CD4-positive, alpha-beta T cell treated with Interferon alpha-2 for 1 hour (primary cell): ENCODE measurements at regions not wholly inside any gene's neighbourhood (a gene's known extent, or its start where the extent isn't known, plus 50 kb on each side); places are given as distances from the start of the nearest gene placed in this dataset.

Experiments used
- DNase-seq, 2 donors: peaks; one replicate each; pipeline ENCODE4 v3.0.0-alpha.2; 2020 to 2022

DNA sequence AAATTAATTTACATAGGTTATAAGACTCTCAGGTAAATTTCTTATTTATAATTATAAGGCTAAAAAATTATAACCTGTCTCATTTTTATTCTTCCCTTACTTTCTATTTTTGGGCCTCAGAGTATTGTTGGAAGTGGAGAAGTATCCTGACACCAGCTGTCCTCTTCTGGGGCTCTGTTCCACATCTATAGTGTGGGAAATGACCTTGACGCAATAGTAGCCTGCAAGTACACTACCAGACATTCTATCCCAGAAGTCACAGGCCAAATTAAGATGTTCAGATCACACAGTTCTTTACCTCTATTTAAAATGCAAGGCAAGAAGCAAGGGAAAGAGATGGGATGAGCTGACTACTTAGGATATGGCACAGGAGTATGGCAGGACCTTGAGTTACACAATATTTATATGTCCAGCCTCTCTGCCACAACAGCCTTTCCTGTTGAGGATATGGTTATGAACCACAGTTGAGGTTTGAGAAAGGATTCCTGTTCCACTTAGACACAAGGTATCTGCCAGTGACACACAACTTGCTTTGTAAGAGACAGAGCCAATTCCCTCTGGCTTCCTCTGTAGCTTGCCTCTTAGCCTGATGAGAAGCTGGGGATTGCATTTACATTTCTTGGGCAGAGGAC lies 158.0 kb upstream of the IL12A start:
- DNase-seq: no peak

DNA sequence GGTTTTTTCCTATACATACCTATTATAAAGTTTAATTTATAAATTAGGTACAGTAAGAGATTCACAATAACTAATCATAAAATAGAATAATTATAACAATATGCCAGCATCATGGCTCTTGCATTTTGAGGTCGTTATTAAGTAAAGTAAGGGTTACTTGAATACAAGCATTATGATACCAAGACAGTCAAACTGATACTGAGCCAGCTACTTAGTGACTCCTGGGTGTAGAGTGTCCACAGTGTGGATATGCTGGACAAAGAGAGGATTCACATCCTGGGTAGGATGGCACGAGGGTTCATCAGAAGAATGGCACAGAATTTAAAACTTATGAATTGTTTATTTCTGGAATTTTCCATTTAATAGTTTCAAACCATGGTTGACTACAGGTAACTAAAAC lies 157.2 kb upstream of the IL12A start:
- DNase-seq: no peak

DNA sequence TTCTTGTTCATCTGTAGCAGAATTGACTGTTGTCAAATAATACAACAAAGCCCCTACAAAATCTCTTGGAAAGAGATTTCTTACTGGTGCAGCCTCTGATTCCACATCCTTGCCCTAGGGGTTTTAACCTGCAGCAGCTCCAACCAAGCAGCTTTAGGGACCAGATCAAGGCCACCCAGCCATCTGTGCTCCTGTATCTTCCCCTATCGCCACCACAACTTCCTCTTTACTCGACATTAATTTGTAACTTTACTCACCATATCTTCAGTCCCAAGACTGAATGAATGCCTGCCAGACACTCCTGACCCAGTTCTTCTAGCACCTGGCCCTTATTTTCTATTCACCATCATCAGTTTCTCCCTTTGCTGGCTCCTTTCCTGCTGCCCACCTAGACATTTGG lies 156.6 kb upstream of the IL12A start:
- no peak for DNase-seq

DNA sequence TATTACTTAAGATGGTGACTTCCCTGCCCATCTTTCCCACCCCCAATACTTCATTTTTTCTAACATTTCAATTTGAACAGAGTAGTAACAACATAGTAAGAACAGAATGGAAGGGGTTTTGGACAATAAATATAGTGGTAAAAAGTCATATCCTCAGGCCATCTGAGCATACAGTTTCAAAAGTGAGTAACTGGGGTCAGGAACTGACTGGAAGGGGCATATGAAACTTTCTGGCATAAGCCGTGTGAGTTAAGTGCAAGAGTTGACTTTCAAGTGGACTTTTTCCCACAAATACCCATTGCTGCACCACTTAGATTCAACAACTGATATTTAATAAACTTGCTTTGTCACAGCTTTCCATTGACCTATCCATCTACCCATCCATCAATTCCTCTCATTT lies 153.5 kb upstream of the IL12A start:
- DNase-seq: no peak

DNA sequence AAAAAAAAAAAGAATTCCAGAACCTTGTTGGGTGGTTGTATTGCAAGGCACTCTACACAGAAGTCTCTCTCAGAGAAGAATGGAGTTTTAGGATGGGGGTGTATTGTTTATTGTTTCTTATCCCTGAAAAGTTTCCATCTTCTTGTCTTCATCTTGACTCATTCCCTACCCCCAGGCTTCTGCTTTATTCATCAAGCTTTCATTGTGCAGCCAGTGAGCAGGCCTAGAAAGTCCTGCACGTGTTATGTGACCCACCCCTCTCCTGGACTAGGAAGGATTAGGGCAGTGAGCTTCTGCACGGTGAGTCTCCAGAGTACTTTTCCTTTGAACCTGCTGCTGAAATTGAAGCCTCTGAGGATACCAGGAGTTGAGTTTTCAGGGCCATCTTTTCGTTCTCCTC lies 150.9 kb upstream of the IL12A start:
- DNase-seq: no peak

DNA sequence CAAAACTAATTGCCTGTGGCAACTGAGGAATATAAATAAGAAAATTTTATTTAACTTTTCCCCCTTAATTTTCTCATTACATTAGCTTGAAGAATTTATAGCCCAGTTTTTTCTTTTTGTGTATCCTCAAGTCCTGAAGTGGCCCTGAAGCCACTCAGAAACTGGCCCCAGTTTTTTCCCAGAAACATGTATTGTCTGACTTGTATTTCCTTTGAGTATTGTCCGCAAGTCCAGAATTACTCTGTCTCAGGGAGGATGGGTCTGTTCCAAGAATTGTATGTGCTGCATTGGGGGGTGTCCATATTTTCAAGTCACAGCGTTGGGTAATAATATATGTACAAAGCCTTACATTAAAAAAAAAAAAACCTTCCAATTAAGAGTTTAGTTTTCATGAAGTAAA lies 149.7 kb upstream of the IL12A start:
- no peak for DNase-seq

DNA sequence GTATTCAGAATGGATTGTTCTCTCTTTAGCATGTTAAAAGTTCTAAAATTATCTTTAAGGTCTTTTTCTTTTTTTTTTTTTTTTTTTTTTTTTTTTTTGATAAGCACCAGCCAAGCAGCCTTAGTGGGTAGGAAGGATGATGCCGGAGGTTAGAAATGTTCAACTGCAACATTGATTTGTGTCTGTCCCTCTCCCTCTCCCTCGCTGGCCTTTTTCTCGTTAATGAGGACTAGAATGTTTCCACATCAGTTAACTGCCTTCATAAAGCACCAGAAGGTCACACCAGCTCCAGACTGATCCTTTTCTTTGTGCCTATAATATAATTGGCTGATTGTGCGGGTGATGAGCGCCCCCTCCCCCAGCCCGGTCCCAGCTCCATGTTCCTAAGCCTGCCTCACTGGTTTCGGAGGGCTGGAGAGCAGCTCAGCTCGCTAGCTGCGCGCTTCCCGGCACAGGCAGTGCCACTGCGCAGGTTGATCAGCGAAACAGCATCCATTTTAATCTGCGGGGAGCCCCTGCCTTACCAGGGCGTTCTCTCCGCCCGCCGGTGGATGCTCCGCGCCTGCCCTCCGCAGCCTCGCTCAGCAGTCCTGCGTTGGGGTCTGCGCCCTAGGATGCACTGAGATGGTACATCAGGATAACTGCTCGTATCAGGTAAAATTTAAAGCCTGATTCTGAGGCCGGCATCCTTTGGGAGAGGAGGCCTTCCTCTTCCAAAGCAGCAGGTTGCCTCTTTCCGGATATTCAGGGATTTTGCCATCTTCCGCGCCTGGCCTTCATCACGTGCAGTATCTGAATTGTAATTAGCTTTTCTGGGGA lies 148.9 kb upstream of the IL12A start, which contains the start of gene SCHIP1:
SCHIP1 (plus strand) TSS at position 301 of the 819 bp plus-strand sequence.
- no peak for DNase-seq

DNA sequence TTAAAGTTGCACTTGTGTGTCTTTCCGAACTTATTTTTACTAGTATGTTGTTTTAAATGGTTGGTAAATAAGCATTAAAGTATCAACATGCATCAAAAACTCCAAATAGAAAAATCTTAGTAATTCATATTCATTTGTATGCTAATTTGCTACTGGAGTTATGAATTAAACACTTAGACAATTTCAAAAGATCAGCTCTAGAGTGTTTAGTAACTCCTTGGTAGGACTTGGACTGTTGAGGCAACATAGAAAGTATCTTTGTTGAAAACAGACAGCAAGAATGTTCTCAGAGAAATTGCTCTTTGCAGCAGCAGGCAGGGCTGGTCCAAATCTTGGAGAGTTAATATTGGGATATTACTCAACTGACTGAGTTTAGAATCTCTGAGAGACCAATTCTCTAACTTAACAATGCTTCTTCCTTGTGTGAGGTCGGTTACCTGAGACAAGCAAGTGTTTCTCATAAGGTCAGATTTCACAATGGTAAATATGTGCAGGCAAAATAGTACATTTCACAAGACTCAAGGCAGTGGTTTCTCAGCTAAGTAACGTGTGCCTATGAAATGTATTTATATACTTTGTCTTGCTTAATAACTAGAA lies 147.8 kb upstream of the IL12A start:
- no peak for DNase-seq

DNA sequence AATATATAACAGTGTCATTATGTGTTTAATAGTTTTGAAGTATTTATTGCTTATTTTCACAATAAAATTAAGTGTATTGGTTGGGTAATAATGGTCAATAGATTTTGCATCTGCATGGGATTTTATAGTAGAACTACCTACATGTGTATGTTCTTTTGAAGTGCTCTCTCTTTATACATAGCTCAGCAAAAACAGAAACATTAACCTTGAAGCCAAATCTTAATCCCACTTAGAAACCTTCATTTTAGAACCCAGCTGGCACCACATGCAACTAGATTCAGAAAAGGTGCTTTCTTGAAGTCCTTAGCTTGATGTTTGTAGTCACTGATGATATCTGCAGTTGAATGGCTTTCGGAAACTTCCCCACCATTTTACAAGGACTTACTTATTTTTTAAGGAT lies 146.9 kb upstream of the IL12A start:
- no peak for DNase-seq

DNA sequence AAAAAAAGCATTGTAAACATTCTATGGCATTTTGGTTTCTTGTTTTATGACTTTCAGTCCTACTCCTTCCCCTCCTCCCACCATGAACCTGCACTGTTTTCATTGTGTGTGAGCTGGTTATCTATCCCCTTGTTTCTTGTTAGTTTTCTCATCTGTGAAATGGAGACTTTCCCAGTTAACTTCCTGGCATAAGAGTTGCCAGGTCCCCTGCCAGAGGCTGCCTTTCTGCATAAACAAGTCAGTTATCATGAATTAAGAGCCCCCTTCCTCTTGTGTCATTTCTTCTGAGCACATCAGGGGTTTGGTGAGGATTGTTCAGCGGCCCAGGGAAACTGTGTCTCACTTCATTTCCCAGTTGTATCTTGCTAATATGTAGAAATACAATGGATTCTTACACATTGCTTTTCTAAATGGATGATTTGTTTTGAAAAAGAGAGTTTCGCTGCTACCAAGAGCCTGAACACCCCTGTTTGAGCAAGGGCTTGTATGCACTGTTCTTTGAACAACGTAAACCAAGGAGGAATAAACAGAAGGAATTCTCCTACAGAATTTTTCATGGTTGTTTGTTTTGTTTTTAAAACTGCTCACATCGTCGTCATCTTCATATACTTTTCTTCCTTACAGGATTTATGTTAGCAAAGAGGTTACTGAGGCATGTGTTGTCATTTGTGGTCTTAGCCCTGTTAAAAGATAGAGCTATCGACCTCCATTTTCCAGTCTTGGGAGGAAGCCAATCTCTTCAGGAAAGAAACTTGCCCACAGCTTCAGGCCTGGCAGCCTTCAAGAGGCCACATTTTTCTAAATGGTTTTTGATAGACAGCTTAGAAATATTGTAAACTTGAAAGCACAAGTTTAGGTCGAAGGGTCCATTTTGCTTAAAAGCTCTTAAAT lies 144.6 kb upstream of the IL12A start:
- no peak for DNase-seq

DNA sequence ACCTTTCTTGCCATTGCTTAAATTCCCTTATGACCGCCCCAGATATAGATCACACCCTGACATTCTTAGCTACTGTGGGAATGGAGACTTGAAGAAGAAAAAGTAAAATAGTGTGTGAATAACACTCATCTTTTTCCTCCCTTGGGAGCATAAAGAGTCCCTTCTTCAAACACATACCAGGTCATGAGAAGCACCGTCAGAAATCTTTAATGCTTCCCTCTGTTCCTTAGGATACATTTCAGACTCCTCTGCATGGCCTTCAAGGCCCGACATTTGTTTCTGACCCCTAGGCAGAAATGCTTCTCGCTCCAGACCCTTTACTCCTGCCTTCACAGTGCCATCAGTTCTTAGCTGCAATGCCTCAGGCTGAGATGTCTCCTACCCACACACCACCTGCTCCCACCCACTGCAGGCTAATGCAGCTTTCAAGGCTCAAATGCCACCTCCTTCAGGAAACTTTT lies 143.8 kb upstream of the IL12A start:
- DNase-seq: no peak

DNA sequence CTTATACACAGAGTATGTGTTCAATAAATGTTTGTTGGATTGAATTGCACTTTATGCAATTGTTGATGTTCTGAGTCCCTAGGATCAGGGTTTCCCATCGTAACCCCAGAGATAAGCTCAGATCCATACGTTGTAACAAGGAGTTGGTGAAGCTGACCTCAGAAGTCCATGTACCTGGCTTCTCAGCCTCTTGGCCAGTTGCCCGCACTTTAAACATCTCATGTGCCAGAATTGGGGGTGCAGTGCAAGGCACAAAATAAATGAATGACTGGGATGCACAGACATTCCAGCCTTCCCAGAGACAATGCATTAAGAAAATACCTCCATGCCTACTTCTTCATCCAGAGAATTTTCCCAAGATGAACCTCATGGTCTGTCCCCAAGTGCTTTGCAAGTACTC lies 142.9 kb upstream of the IL12A start:
- no peak for DNase-seq

DNA sequence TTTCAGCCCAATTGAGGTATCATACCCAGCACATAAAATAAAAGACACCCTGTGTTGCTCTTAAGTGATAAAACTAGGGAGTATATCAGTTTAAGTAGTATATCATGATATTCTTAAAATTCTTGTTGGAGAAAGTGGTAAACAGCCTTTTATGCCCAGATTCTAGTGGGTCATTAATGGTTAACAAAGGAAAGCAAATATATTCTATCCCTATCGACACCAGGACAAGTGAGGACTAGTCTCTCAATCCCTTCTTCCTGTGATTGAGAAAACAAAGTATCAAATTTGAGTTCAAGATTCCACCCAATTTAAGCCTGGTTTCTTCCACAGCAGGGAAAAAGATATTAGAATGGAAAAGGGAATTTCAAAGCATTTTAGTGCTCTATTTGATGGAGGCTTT lies 142.4 kb upstream of the IL12A start:
- no peak for DNase-seq

DNA sequence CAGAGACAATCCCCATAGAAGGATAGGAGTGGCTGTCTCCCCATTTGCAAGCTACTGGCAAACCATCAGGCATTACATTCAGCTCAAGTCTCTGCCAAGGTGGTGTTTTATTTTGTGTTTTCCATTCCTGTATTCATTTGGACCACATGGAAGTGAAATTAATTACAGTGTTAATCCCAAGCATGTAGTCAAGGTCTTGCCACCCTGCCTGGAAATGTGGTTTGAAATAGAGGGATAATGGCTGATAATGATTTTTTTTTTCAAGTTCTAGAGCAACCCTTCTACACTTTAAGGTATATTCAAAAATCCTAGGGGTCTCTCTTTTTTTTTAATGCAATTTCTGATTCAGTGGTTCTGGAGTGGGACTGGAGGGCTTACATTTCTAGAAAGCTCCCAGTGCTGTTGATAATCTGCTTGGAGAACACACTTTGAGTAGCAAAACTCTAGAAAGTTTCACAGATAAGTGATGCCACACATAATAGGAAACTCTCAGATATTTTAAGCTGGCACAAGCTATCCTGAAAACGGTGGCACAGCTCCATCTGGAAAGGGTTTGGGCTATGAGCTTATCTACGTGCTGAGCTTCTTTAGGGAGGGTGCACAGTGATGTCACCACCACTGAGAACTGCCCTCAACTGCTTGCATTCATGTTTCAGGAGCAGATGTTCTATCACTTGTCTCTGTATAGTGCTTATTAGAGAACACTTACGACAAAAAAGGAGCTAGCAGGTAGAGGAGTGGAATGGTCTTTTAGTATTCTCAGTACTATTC lies 140.1 kb upstream of the IL12A start:
- no peak for DNase-seq

DNA sequence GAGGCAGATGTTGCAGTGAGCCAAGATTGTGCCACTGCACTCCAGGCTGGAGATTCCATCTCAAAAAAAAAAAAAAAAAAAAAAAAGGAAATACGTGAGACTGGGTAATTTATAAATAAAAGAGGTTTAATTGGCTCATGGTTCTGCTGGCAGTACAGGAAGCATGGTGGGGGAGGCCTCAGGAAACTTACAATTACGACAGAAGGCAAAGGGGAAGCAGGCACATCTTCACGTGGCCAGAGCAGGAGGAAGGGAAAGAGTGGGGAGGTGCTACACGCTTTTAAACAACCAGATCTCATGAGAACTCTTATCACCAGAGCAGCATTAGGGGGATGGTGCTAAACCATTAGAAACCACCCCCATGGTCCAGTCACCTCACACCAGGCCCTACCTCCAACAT lies 138.2 kb upstream of the IL12A start:
- DNase-seq: no peak

DNA sequence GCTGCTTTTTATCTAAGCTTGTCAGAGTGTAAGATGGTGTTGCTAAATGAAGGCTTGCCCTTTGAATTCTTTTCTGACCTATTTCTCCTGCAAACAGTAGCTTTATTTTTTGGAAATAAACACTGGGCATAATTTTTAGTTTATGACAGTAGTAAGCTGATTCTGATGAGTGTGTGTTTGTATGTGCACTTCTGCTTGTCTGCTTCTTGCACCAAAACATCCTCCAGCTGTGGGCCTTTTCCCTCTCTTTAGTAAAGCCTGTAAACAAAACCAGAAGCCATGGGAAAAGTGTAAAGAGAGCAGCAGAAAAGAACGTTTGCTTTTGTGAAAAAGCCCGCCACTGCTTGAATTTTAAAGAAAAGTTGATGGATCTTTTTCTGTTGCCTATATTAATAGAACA lies 136.4 kb upstream of the IL12A start:
- DNase-seq: no peak

DNA sequence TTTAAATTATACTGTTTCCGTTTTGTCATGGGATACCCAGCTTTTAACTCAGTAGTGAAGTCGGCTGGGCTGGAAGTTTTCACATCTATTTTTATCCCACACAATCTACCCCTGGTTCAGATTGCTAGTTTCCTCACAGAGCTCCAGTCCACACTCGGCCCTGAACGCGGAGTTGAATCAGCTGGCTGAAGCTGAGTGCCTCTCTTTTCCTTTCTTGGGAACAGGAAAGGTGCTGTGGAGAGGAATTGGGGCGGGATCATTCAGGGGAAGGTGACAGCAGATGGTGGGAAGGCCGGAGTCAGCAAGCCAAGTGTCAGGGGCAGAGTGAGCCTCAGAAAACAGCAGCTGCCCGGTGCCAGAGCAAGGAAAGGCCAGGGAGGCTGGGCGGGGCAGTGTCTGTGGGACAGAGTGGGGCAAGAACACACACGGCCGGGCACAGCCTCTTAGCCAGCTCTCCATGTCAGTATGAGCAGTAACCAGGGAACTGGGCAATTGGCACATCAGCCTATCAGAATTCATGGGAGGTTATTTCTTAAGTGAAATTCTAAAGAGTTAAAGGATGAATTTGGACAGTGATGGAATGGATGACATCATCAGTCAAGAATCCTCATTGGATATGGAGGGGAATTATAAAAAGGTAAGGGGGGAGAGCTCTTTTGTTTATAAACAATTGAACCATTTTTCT lies 135.7 kb upstream of the IL12A start:
- DNase-seq: no peak

DNA sequence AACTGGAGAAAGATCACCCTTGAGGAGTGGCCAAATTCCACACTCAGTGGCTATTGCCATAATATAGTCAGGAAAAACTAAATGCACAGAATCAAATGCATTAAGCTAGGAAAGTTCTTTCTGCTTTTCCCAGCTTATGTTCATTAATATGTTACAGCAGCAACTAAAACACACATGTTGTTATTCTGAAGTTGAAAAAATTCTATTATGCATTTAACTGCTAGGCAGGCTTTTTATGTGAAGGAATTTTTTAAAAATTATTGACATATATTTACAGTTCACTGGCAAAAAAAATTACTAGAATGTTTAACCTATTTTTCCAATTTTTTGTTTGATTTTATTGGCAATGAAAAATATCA lies 135.2 kb upstream of the IL12A start:
- DNase-seq: no peak

DNA sequence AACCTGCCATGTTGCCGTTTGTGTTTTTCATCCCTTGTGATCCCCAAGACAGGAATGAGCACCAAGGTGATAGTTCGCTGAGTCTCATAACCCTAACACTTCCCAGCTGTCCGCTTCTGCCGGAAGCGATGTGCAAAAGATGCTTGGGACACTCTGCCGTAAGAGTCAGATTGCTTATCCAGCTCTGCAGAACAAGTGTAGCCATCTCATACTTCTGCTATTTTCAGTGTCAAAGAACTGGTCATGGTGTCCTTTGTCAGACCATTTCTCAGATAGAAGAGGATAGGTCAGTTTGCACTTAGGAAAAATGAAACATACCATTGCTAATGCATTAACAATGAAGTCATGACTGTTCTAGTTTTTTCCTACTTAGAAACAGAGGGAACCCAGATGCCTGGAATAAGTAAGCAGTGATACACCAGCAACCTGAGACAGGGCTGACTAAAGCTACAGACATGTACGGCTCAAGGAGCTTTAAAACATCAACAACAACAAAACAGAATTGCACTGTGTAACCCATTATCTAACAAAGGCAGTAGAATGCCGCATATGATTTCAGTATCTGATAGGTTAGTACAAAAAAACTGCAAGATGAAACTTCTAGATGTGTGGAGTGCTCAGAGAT lies 134.0 kb upstream of the IL12A start:
- DNase-seq: no peak

DNA sequence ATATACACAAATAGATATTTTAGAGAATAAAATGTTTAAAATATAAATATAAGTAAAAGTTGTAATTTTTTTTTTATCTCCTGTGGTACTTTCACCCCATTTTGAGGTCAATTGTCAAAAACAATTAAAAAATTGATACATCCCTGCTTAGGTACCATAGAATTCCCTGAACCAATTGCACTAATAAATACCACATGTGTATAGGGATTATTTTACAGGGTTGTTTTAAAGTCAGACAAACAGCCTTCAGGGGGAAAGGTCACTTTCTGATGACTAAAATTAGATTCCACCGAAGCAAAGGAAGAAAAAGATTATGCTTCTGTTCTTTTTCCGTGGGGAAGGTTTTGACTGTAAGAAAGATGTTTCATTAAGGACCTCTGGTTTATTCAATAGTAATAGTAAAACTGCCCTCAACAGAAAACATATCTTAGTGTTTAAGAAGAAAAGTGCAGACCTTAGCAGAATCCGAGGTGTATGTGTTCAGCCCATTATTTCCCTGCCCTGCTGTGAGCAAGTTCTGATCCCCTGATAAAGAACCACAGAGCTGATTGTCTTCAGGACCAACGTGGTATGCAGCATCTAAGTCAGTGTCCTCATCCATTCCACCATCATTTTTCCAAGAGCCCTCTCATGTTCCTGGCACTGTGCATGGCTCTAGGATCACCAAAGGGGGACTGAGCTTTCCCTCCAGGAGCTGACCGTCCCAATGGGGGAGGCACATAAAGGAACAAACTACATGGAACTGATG lies 132.9 kb upstream of the IL12A start:
- no peak for DNase-seq
